Thyroid gland (tissue), 4 donors: ENCODE measurements at regions not wholly inside any gene's neighbourhood (a gene's known extent, or its start where the extent isn't known, plus 50 kb on each side); places are given as distances from the start of the nearest gene placed in this dataset.

Experiments
- DNase-seq, 2 donors: peaks; one replicate each; pipeline ENCODE4 v3.0.0-alpha.2; 2019
- H3K27ac ChIP-seq, 3 donors: fragments of 200-600 bp; sonication (generic); 1 replicate in 2 of 3; 2 replicates in 1 of 3; pipeline ENCODE4 v1.5.1; 2016 to 2019; ENCODE audit warnings: mild to moderate bottlenecking in 1 of 3, moderate library complexity in 1 of 3
- H3K27me3 ChIP-seq: fragments of 200-600 bp; sonication (generic); one replicate; pipeline ENCODE4 v1.5.1; 2019
- H3K36me3 ChIP-seq, 2 donors: fragments of 200-600 bp; sonication (generic); one replicate each; pipeline ENCODE4 v1.5.1; 2016 to 2019
- H3K4me1 ChIP-seq, 2 donors: fragments of 200-600 bp; sonication (generic); one replicate each; pipeline ENCODE4 v1.5.1; 2017 to 2019
- H3K4me3 ChIP-seq, 3 donors: fragments of 200-600 bp; sonication (generic); replicated peaks in 1 of 3; 1 replicate in 2 of 3; 2 replicates in 1 of 3; pipeline ENCODE4 v1.5.1; 2016; ENCODE audit warnings: mild to moderate bottlenecking in 1 of 3
- H3K9me3 ChIP-seq: fragments of 200-600 bp; sonication (generic); one replicate; pipeline ENCODE4 v1.5.1; 2017
- CTCF ChIP-seq, 6 experiments: fragments of 200-600 bp in 3 of 6; fragments of 450-650 bp in 3 of 6; sonication (generic) in 3 of 6; IDR thresholded peaks; one replicate each; pipeline ENCODE4 v1.5.1; 2016 to 2019; ENCODE audit warnings: antibody characterized with exemption in 6 of 6, mild to moderate bottlenecking in 2 of 6, inconsistent platforms in 1 of 6, moderate library complexity in 1 of 6
- POLR2A ChIP-seq, 2 donors: fragments of 450-650 bp; IDR thresholded peaks; one replicate each; pipeline ENCODE4 v1.6.1; 2017; ENCODE audit warnings: antibody characterized with exemption in 2 of 2, mild to moderate bottlenecking in 2 of 2, moderate library complexity in 1 of 2
- WGBS, 2 donors: methylation state at CpG; one replicate each; pipeline ENCODE4 v1.1.5; 2017; 5-methylcytosine and 5-hydroxymethylcytosine counted together
- intact Hi-C: fragments of 100-400 bp; cut with DNase I; formaldehyde crosslinking; loops from one replicate; pipeline ENCODE4 v1.15.1; 2023

DNA sequence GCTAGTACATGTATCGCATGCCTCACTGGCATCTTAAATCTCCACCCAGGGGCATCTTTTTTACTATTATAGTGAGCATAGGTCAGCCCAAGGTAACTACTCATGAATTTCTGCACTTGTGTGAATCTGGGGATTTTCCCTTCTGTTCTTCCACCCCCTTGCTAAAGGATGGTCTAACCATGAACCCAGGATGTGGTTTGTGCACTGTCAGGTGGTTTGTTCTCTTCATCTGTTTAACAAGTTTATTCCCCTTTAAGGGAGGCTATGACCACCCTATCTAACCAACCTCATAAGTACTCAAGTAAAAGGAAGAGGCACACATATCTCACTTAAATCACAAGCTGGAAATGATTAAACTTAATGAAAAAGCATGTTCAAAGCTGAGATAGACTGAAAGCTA is 243.0 kb downstream of the RPRM start:
- Histone ChIP-seq H3K9me3 (no peaks in the 10 kb centered on the region), H3K4me1 (no peaks in the 10 kb centered on the region), H3K27me3 (no peaks in the 10 kb centered on the region), H3K4me3 (no peak overlapping the region), H3K36me3 (no peaks in the 10 kb centered on the region), H3K27ac (no peak overlapping the region)
- TF ChIP-seq POLR2A (IDR thresholded peaks at IDR 0.05) (no peak), CTCF (IDR thresholded peaks at IDR 0.05) (no peak)
- intact Hi-C loops = no loop called here
- DNase-seq = no peak
- WGBS, 2 donors = 92 to 100% methylated on average over 1 of the region's 1 CpG

DNA sequence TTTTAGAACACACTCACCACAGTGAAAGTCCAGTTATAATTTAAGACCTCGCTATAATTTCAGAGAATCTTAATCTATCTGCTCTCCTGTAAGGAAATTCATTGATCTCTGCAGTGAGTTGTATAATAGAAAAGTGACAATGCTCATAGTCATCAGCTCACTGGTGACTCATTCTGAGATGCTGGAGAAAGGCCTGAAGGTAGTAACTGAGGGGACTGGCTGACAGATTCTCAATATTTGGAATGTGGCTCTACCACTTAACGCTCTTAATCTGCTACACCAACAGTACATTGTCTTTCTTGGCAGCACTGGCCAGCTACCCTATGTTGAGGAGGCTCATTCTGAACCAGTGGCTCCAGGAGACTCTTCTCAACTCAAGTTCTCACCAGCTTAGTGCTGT is 246.1 kb downstream of the RPRM start:
- H3K9me3 ChIP-seq = no peaks in the 10 kb centered on the region
- H3K27ac ChIP-seq = no peak overlapping the region
- no peak for DNase-seq
- WGBS, 2 donors = 65 to 75% methylated on average over 2 of the region's 2 CpGs
- H3K27me3 ChIP-seq = no peaks in the 10 kb centered on the region
- no peak overlapping the region for H3K4me3 ChIP-seq
- H3K4me1 ChIP-seq = no peaks in the 10 kb centered on the region
- intact Hi-C loops = no loop called here
- TF ChIP-seq CTCF (IDR thresholded peaks at IDR 0.05) = no peak
- no peak for TF ChIP-seq POLR2A (IDR thresholded peaks at IDR 0.05)
- no peaks in the 10 kb centered on the region for H3K36me3 ChIP-seq

DNA sequence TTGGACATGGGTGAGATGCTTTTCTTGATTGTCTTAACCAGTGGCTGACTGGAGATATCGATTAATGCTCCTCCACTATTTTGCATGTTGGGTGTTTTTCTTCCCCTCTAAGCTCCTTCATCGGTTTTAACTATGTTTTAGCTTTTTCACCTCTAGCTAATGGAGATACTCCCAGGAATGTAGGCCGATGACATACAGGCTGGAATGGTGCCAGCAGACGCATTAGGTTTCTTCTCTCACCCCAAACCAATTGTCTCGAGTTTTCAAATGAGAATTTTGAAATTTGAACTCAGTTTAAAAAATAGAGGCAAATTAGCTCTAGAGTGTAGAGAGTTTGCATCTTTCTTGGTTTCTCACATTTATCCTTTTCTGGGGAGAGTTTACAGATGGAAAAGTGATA is 247.6 kb downstream of the RPRM start:
- TF ChIP-seq CTCF (IDR thresholded peaks at IDR 0.05) (no peak), POLR2A (IDR thresholded peaks at IDR 0.05) (no peak)
- no peak overlapping the region for H3K4me3 ChIP-seq
- H3K4me1 ChIP-seq = no peaks in the 10 kb centered on the region
- intact Hi-C loops = no loop called here
- no peak for DNase-seq
- no peaks in the 10 kb centered on the region for H3K36me3 ChIP-seq
- H3K27me3 ChIP-seq = no peaks in the 10 kb centered on the region
- no peaks in the 10 kb centered on the region for H3K9me3 ChIP-seq
- H3K27ac ChIP-seq = no peak overlapping the region
- WGBS, 2 donors = 46 to 55% methylated on average over 5 of the region's 5 CpGs

DNA sequence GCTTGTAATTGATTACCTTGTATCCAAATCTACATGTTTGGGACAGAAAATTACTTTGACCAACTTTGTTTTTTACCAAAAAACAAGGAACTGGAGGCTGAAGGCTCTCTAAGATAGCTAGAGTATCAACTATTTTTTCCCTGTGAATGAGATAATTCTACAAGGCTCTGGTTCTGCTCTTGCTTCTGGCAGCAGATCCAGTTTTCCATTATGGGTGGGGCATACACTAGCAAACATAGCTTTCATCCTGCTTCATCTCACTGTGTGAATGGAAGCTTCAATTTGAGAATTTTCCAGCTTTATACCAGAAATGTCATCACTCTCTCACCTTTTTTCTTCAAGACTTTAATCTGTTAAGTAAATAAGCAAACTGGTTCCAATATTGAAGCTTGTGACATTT is 249.7 kb downstream of the RPRM start:
- no peak overlapping the region for H3K4me3 ChIP-seq
- TF ChIP-seq CTCF (IDR thresholded peaks at IDR 0.05) (no peak), POLR2A (IDR thresholded peaks at IDR 0.05) (no peak)
- DNase-seq = no peak
- no peaks in the 10 kb centered on the region for H3K4me1 ChIP-seq
- H3K36me3 ChIP-seq = no peaks in the 10 kb centered on the region
- H3K9me3 ChIP-seq = no peaks in the 10 kb centered on the region
- no peaks in the 10 kb centered on the region for H3K27me3 ChIP-seq
- intact Hi-C loops = no loop called here
- no peak overlapping the region for H3K27ac ChIP-seq

DNA sequence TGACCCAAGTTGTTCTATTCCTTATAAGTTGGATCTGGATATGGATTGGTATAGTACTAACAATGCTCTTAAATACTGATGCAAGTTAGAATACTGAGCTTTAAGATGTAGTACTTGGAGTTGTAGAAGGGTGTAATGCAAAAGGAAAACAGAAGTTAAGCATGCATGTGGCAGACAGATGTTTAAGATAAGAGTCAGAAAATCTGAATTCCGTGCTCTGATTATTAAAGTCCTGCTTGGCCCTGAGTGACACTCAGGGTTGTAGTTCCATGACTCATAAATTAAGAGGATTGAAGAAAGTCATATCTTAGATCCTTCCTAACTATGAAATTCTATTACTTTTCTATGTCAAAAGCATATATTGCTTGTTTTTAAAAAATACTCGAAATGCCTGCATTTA is 250.6 kb downstream of the RPRM start:
- no peaks in the 10 kb centered on the region for H3K27me3 ChIP-seq
- TF ChIP-seq CTCF (IDR thresholded peaks at IDR 0.05) (no peak), POLR2A (IDR thresholded peaks at IDR 0.05) (no peak)
- intact Hi-C loops = no loop called here
- no peaks in the 10 kb centered on the region for H3K36me3 ChIP-seq
- no peak overlapping the region for H3K27ac ChIP-seq
- no peak overlapping the region for H3K4me3 ChIP-seq
- 57 to 64% methylated on average over 2 of the region's 2 CpGs for WGBS, 2 donors
- no peak for DNase-seq
- H3K4me1 ChIP-seq = no peaks in the 10 kb centered on the region
- H3K9me3 ChIP-seq = no peaks in the 10 kb centered on the region
